GM10248 (cell line): ENCODE measurements at regions not wholly inside any gene's neighbourhood (a gene's known extent, or its start where the extent isn't known, plus 50 kb on each side); places are given as distances from the start of the nearest gene placed in this dataset.

Experiments used
- CTCF ChIA-PET: fragments of 300-600 bp; sonication (Branson Sonifier 250); formaldehyde crosslinking; extraction: SDS; loops from one replicate; lab custom pipeline; 2021; ENCODE audit warnings: antibody characterized with exemption; lab: Yijun Ruan, JAX
- POLR2A ChIA-PET: fragments of 350-650 bp; sonication (Branson Sonifier 250); formaldehyde crosslinking; extraction: SDS; loops from one replicate; lab custom pipeline; 2020; ENCODE audit warnings: antibody characterized with exemption; lab: Yijun Ruan, JAX
- DNase-seq: peaks from one replicate; pipeline ENCODE4 v3.0.0; 2012; ENCODE audit errors: extremely low spot score
- TF ChIP-seq, protein P1 (sequence below): IDR thresholded peaks from 2 replicates; pipeline ENCODE4 v1.5.1; 2012; ENCODE audit warnings: mild to moderate bottlenecking, low read depth; ENCODE audit errors: extremely low read depth, missing control alignments, control extremely low read depth

DNA sequence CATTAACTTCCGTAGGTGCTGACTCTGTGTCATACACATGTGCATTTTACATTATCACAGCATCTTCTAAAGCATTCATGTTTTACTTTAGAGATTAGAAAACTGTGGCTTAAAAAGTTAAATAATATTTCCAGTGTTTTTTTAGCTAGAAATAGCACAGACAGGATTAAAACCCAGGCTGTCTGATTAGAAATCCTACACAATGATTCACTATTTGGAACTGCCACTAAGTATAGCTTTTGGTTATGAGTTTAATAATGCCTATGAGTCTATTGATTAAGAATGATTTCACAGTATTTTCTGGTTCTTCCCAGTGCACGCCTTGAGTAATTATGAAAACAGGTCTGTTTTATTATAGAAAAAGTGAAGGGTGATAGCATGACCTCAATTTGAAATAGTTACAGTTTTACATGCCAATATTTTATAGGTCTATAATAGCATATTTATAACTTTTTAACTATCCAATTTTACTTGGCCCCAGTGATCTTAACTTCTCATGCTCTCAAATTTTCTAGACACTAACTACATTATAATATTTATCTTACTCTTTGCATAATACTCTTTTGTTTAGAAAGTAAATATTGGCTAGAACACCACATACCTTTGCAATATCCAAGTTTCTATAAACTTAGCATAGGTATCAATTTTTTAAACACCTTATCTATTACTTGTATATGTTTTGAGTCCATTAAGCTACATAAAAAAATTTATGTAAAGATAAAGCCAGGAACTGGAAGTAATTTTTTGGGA is 313.2 kb downstream of the RND3 start:
- TF ChIP-seq, protein P1, sequence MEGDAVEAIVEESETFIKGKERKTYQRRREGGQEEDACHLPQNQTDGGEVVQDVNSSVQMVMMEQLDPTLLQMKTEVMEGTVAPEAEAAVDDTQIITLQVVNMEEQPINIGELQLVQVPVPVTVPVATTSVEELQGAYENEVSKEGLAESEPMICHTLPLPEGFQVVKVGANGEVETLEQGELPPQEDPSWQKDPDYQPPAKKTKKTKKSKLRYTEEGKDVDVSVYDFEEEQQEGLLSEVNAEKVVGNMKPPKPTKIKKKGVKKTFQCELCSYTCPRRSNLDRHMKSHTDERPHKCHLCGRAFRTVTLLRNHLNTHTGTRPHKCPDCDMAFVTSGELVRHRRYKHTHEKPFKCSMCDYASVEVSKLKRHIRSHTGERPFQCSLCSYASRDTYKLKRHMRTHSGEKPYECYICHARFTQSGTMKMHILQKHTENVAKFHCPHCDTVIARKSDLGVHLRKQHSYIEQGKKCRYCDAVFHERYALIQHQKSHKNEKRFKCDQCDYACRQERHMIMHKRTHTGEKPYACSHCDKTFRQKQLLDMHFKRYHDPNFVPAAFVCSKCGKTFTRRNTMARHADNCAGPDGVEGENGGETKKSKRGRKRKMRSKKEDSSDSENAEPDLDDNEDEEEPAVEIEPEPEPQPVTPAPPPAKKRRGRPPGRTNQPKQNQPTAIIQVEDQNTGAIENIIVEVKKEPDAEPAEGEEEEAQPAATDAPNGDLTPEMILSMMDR: no peak
- ChIA-PET CTCF (no interaction called here), POLR2A (no interaction called here)
- DNase-seq: no peak

DNA sequence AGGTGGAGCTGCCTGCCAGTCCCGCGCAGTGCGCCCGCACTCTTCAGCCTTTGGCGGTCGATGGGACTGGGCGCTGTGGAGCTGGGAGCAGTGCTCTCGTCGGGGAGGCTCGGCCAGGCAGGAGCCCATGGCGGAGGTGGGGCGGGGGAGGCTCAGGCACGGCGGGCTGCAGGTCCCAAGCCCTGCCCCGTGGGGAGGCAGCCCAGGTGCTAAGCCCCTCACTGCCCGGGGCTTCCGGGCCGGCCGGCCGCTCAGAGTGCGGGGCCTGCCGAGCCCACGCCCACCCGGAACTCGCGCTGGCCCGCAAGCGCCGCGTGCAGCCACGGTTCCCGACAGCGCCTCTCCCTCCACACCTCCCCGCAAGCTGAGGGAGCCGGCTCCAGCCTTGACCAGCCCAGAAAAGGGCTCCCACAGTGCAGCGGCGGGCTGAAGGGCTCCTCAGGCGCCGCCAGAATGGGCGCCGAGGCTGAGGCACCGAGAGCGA is 316.4 kb downstream of the RND3 start:
- ChIA-PET POLR2A (no interaction called here), CTCF (interaction anchor here (1.4 to 1.5 kb wide), 2 partner anchors 9 to 17 kb away, joined by 3 to 5 read pairs; no protein-coding TSS in a partner anchor)
- TF ChIP-seq, protein P1: no peak
- DNase-seq: no peak

DNA sequence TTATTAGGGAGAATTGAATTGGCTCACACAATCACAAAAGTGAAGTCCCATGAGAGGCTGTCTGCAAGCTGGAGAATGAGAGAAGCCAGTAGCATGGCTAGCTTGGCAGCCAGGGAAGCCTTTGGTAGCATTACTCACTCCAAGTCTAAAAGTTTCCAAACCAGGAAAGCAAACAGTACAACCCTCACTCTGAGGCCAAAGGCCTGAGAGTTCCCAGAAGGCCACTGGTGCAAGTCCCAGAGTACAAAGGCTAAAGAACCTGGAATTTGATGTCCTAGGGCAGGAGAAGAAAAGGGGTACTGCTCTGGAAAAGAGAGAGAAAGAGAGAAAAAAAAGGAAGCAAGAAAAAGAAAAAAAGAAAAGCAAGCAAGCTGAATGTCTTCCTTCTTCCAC is 318.2 kb downstream of the RND3 start:
- DNase-seq: no peak
- TF ChIP-seq, protein P1: no peak
- POLR2A ChIA-PET: no interaction called here
- CTCF ChIA-PET: no interaction called here

DNA sequence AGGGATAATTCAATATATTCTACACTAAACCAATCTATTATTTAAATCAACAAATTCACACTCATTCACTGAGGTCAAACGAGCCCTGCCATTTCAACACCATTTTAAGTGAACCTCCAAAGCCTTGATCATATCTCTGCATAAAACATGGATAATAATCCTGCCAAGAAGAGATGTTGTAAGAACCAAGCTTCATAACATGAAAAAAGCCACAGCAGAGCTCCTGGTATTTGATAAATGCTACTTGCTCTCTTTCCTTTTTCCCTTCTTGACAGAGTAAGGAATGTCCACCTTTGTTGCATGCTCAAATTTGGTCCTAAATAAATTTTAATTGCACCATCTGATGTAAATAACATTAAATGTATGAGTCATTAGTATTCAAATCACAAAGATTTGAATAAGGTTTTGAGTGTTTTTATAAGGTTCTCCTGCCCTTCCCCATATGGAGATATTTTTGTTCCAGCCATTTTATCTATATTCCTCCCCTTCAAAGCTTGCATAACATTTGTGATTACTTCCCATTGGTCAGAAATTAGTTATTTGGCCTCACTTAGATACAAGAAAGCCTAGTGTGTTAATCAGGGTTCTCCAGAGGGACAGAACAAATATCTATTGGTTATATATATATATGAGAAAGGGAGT is 318.8 kb downstream of the RND3 start:
- CTCF ChIA-PET: interaction anchor here (1.0 to 1.3 kb wide), 2 partner anchors 13 to 23 kb away, joined by 3 read pairs; no protein-coding TSS in a partner anchor
- POLR2A ChIA-PET: no interaction called here
- TF ChIP-seq, protein P1: no peak
- no peak for DNase-seq

DNA sequence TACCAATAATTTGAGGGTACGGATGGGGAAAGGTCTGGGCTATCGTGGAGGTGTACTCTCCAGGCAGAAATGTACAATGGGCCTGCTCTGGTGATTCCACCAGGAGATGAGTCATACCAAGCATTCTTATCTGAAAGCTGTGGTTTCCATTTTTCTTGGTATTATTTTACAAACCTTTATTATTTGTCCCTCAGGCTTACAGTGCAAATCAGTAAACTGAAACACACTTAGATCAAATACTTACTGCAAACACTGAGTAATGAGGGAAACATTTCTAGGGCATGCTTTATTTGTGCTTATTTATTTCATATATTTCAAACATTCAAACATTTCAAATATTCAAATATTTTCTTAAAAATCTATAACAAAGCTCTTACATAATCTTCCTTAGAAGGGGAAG is 319.8 kb downstream of the RND3 start:
- TF ChIP-seq, protein P1: no peak
- CTCF ChIA-PET: interaction anchor here (0.9 to 1.3 kb wide), 3 partner anchors 9 to 22 kb away, joined by 3 read pairs; no protein-coding TSS in a partner anchor
- peak; percentile 9 for DNase-seq
- POLR2A ChIA-PET: no interaction called here

DNA sequence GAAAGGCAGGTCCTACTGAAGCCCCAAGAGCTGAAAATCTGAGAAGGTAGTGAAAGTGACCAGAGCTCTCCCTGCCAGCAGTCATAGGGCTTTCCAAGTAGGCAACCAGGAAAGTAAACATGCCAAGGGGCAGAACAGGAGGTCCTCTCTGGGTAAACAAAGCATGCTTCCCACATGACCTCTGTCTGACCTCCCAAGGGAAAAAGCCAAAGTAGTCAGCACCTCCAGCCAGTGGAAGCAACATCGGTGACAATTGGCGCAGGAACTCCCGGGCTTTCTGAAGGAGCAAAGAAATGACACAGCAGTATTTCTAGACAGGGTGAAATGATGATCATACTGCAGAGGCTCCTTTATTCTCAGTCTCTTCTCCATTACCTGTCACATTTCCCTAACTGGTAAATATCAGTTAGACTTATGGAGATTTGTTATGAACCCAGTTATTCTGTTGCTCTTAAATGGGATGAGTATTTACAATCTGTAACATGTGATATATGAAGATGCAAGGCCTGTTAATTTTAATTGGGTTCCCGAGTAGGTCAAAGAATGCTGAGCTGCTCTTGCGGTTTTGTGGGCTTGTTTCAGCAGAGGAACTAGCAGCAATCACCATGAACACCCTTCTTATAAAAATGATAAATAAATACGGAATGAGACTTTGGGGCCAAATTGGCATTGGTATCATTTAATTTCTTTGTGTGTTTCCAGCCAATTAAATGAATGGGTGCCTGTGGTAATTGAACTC is 321.0 kb downstream of the RND3 start:
- POLR2A ChIA-PET: no interaction called here
- TF ChIP-seq, protein P1: no peak
- no peak for DNase-seq
- CTCF ChIA-PET: no interaction called here
